GM12891 (cell line): ENCODE measurements at regions not wholly inside any gene's neighbourhood (a gene's known extent, or its start where the extent isn't known, plus 50 kb on each side); places are given as distances from the start of the nearest gene placed in this dataset.

Experiments used
- PAX5 ChIP-seq: IDR thresholded peaks from 2 replicates; pipeline ENCODE4 v1.6.1; 2011; ENCODE audit warnings: low read length, moderate library complexity, mild to moderate bottlenecking; ENCODE audit not compliant: insufficient read depth, severe bottlenecking
- POLR2A ChIP-seq: IDR thresholded peaks from 2 replicates; pipeline ENCODE4 v1.6.1; 2011; ENCODE audit warnings: low read depth, low read length, control low read depth
- POLR2AphosphoS5 ChIP-seq: IDR thresholded peaks from 2 replicates; pipeline ENCODE4 v1.6.1; 2011; ENCODE audit warnings: low read depth, low read length, control low read depth
- TAF1 ChIP-seq: IDR thresholded peaks from 2 replicates; pipeline ENCODE4 v1.6.1; 2011; ENCODE audit warnings: low read depth, low read length, control low read depth

DNA sequence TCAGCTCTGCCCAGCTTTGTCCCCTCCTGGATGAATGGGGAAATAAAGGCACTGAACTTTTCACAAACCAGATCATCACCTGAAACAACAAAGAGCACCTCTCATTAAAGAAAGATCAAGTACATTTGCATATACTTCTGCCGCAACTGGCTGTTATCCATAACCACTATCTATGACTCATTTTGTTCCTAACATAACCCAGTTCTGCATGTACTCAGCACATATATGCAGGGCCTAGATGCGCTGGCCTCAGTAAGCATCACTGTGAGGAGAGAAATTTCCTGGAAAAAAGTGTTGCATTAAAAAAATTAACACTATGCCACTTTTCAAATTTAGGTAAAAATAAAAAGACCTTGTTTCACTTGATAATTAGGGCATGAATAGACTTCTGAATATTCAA lies 1718.4 kb downstream of the TP53TG3F start:
- TF ChIP-seq TAF1: no peak
- no peak for TF ChIP-seq PAX5
- TF ChIP-seq POLR2A: no peak
- TF ChIP-seq POLR2AphosphoS5: no peak
